Omental fat pad (tissue), 3 donors: ENCODE measurements at regions not wholly inside any gene's neighbourhood (a gene's known extent, or its start where the extent isn't known, plus 50 kb on each side); places are given as distances from the start of the nearest gene placed in this dataset.

ENCODE experiments used
- ATAC-seq: fragments of 150-250 bp; one replicate; pipeline ENCODE4 v1.9.1; 2016; ENCODE audit warnings: mild to moderate bottlenecking, moderate library complexity; ENCODE audit not compliant: low FRiP score
- DNase-seq: peaks from one replicate; pipeline ENCODE4 v3.0.0-alpha.2; 2019; ENCODE audit warnings: low spot score
- TF ChIP-seq, protein P1 (sequence below), 3 donors: fragments of 450-650 bp; IDR thresholded peaks; one replicate each; pipeline ENCODE4 v1.5.1; 2016 to 2017; ENCODE audit warnings: antibody characterized with exemption in 3 of 3, mild to moderate bottlenecking in 3 of 3, moderate library complexity in 2 of 3

DNA sequence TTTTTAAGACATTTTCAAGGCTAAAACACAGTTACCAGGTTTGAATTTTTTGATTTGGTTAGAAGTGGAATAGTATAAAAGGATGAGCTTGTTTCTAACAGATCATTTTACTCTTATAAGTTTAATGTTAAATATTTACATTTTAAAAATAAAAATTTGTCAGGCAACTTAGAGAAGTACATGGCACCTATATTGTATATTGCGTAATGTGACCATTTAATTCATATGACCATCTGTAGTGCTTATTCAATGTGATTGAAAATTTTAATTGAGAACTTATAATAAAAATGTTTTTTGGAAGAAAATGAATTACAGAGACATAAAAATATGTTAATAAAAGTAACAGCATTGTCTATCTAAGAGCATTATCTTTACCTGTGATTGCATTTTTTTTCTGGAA lies 1632.4 kb downstream of the RPA4 start:
- TF ChIP-seq, protein P1, sequence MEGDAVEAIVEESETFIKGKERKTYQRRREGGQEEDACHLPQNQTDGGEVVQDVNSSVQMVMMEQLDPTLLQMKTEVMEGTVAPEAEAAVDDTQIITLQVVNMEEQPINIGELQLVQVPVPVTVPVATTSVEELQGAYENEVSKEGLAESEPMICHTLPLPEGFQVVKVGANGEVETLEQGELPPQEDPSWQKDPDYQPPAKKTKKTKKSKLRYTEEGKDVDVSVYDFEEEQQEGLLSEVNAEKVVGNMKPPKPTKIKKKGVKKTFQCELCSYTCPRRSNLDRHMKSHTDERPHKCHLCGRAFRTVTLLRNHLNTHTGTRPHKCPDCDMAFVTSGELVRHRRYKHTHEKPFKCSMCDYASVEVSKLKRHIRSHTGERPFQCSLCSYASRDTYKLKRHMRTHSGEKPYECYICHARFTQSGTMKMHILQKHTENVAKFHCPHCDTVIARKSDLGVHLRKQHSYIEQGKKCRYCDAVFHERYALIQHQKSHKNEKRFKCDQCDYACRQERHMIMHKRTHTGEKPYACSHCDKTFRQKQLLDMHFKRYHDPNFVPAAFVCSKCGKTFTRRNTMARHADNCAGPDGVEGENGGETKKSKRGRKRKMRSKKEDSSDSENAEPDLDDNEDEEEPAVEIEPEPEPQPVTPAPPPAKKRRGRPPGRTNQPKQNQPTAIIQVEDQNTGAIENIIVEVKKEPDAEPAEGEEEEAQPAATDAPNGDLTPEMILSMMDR (IDR thresholded peaks at IDR 0.05), result no peak
- no peak for ATAC-seq
- no peak for DNase-seq

DNA sequence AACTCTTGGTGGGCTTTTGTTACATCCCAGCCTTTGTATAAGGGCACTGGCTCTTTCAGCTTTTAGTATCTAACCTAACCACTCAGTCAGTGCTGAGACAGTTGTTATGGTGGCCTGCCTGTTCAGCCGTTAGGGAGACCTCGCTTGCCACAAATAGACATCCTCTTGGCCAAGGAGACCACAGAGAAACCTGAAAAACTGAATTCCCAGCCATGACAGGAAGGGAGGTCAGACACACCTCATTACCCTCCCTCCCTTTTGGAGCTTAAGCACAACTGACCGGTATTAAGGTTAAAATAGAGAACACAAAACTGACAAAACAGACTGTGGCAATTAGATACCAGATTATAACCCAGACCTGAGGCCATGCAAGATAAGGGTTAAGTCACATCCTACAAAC lies 1639.3 kb downstream of the RPA4 start:
- ATAC-seq, result no peak
- DNase-seq, result no peak
- TF ChIP-seq, protein P1 (IDR thresholded peaks at IDR 0.05), result no peak

DNA sequence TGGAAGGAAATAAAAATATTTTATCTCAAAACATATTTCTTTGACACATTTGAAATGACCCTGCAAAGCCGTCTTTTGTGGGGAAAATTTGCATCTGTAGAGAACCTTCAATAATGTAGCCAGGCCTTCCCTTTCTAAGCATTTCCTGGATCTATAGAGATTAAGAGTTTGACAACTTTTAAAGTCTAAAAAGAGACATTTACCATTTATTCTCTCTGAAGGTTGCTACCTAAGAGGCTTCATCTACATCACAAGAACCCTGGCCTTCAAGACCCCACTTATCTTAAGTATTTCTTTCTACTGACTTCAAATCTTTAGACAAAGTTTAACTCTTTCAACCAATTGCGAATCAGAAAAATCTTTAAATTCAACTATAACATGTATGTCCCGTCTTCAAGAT lies 1639.8 kb downstream of the RPA4 start:
- DNase-seq (no peak), ATAC-seq (no peak)
- TF ChIP-seq, protein P1 (IDR thresholded peaks at IDR 0.05), result no peak

DNA sequence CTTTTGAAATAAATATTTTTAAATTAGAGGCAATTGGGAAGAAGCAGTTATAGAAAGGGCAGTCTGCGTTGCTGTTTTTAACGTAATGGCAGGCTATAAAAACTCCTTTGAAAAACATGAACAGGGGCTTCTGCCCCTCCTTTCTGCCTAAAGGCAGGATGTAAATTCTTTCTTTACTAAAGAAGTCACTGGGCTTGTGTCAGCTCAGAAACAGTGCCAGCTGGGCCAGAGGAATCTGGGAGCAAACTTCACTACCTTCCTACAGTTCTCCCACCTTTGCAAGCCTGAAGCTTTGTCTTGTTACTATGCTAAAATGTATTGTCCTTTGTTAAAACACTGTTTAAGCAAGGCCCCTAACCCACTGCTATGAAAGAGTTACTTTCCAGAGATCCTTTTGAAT lies 1664.8 kb downstream of the RPA4 start:
- ATAC-seq (no peak), DNase-seq (no peak)
- TF ChIP-seq, protein P1 (IDR thresholded peaks at IDR 0.05), result no peak

DNA sequence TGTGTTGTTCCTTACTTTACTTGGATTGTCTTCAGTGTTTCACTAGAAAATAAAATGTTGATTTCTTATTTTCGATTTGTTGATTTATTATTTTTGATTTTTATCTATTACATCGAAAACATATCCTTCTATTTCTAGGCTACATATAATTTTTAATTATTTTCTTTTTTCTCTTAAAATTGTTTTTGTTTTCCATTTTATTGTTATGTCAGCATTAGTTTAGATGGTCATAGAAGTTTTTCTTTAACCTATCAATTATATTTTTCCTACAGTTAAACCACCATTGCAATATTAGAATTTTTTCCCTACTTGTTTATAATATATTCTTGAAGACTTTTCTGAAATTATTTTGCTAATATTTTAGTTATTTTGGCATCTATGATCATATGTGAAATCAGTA lies 1685.1 kb downstream of the RPA4 start:
- DNase-seq, result no peak

DNA sequence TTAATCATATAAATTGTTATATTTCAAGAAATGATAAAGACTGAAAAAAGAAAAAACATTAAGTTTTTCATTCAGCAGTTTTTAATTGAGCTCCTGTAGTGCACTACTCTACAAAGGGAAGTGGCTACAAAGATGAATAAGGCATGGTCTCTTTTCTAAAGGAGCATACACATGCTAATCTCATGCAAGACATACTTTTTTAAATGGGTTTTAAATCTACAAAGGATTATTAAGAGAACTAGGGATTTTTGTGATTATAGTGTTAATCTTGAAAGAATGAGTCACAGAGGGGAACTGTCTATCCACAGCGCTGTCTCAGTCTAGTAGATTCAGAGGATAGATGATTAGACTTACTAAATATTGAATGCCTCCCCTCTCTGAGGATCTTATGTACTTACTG lies 1722.2 kb downstream of the RPA4 start:
- TF ChIP-seq, protein P1 (IDR thresholded peaks at IDR 0.05), result no peak
- no peak for ATAC-seq

More for the DNA sequence above, 1685.1 kb downstream of the RPA4 start:
- TF ChIP-seq, protein P1 (IDR thresholded peaks at IDR 0.05), result no peak
- no peak for ATAC-seq

DNA sequence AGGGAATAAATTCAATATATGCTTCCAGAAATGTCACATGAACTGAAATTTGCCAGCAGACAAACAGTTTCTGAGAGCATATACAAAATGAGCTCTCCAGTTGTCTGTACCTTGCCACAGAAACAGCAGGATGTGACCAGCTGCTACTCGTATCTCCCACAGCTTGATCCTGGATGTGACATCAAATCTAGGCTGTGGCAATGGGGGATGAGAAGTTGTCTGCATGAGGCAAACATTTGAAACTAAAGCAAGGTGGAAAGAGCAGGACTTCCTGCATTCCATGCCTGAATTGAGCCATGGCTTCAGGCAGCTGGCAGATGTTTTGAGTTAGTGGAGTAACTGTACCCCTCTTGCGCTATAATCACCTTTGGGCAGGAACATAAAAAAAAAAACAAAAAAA lies 1724.0 kb downstream of the RPA4 start:
- DNase-seq, result no peak
- TF ChIP-seq, protein P1 (IDR thresholded peaks at IDR 0.05), result no peak
- ATAC-seq, result no peak

More for the DNA sequence above, 1722.2 kb downstream of the RPA4 start:
- DNase-seq, result no peak
